ENCODE measurements at regions not wholly inside any gene's neighbourhood (a gene's known extent, or its start where the extent isn't known, plus 50 kb on each side); places are given as distances from the start of the nearest gene placed in this dataset.

DNA sequence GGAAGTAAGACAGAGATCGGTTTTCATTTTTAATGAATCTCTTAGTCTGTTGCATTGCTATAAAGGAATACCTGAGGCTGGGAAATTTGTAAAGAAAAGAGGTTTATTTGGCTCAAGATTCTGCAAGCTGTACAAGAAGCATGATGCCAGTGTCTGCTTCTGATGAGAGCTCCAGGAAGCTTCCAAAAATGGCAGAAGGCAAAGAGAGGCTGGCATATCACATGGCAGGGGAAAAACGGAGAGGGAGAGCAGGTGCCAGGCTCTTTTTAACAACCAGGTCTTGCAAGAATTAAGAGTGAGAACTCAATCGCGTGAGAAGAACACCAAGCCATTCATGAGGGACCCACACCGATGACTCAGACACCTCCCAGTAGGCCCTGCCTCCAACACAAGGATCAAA is 125.0 kb upstream of the THSD7A start:
- BruUV-seq (replicated peaks), result no TSS peak
- Mint-ChIP-seq H3K36me3 (ENCODE audit: insufficient read depth, unreplicated experiment) (no peaks in the 10 kb centered on the region), H3K27me3 (ENCODE audit: insufficient read depth, unreplicated experiment) (no peaks in the 10 kb centered on the region), H3K4me1 (ENCODE audit: low read depth, unreplicated experiment) (no peaks in the 10 kb centered on the region), H3K4me3 (ENCODE audit: unreplicated experiment) (no peak overlapping the region), H3K9me3 (ENCODE audit: unreplicated experiment) (no peaks in the 10 kb centered on the region), H3K27ac (ENCODE audit: unreplicated experiment) (no peak overlapping the region)
- intact Hi-C loops (cut with micrococcal nuclease; ENCODE audit: unreplicated experiment), result no loop called here
- TF ChIP-seq, protein P1, sequence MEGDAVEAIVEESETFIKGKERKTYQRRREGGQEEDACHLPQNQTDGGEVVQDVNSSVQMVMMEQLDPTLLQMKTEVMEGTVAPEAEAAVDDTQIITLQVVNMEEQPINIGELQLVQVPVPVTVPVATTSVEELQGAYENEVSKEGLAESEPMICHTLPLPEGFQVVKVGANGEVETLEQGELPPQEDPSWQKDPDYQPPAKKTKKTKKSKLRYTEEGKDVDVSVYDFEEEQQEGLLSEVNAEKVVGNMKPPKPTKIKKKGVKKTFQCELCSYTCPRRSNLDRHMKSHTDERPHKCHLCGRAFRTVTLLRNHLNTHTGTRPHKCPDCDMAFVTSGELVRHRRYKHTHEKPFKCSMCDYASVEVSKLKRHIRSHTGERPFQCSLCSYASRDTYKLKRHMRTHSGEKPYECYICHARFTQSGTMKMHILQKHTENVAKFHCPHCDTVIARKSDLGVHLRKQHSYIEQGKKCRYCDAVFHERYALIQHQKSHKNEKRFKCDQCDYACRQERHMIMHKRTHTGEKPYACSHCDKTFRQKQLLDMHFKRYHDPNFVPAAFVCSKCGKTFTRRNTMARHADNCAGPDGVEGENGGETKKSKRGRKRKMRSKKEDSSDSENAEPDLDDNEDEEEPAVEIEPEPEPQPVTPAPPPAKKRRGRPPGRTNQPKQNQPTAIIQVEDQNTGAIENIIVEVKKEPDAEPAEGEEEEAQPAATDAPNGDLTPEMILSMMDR (IDR thresholded peaks at IDR 0.05; ENCODE audit: insufficient read depth in 1 of 2, low read depth in 1 of 2, low read length in 1 of 2, severe bottlenecking in 1 of 2, unreplicated experiment in 1 of 2), result no peak
- H3K4me1 ChIP-seq, result no peaks in the 10 kb centered on the region
- no peaks in the 10 kb centered on the region for H3K27me3 ChIP-seq (replicated peaks; ENCODE audit: control insufficient read depth, insufficient read depth, low read length)
- no peak for DNase-seq
- H3K36me3 ChIP-seq (ENCODE audit: control insufficient read depth, insufficient read depth, low read length), result no peaks in the 10 kb centered on the region
- ChIA-PET POLR2A (no interaction called here), CTCF (no interaction called here)
- no peak overlapping the region for H3K4me3 ChIP-seq (ENCODE audit: low read depth, low read length)
- H3K9me3 ChIP-seq, result no peaks in the 10 kb centered on the region

DNA sequence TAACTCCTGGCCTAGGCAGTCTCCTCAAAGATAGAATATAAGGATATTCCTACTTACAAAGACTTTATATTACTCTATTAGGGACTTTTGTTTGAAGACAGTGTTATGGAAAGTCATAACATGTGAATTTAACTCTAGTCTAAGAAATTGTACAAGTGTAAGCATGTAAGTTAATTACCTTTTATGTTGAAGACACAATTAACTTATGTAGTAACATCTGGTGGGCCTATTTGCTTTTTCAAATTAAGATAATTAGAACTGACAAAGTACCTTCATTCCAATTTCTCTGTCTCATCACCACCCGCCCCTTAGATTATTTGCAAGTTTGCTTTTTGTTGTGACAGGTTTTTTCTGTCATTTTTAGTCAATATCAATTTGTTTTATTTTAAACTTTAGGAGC is 126.0 kb upstream of the THSD7A start:
- no peaks in the 10 kb centered on the region for H3K9me3 ChIP-seq
- intact Hi-C loops (cut with micrococcal nuclease; ENCODE audit: unreplicated experiment), result no loop called here
- Mint-ChIP-seq H3K27ac (ENCODE audit: unreplicated experiment) (no peak overlapping the region), H3K36me3 (ENCODE audit: insufficient read depth, unreplicated experiment) (no peaks in the 10 kb centered on the region), H3K4me3 (ENCODE audit: unreplicated experiment) (no peak overlapping the region), H3K4me1 (ENCODE audit: low read depth, unreplicated experiment) (no peaks in the 10 kb centered on the region), H3K9me3 (ENCODE audit: unreplicated experiment) (no peaks in the 10 kb centered on the region), H3K27me3 (ENCODE audit: insufficient read depth, unreplicated experiment) (peaks cover 3% of the 10 kb centered on the region)
- BruUV-seq (replicated peaks), result no TSS peak
- TF ChIP-seq, protein P1 (IDR thresholded peaks at IDR 0.05; ENCODE audit: insufficient read depth in 1 of 2, low read depth in 1 of 2, low read length in 1 of 2, severe bottlenecking in 1 of 2, unreplicated experiment in 1 of 2), result no peak
- H3K4me1 ChIP-seq, result no peaks in the 10 kb centered on the region
- H3K27me3 ChIP-seq (replicated peaks; ENCODE audit: control insufficient read depth, insufficient read depth, low read length), result no peaks in the 10 kb centered on the region
- DNase-seq, result no peak
- ChIA-PET POLR2A (no interaction called here), CTCF (no interaction called here)
- H3K4me3 ChIP-seq (ENCODE audit: low read depth, low read length), result no peak overlapping the region
- H3K36me3 ChIP-seq (ENCODE audit: control insufficient read depth, insufficient read depth, low read length), result no peaks in the 10 kb centered on the region

DNA sequence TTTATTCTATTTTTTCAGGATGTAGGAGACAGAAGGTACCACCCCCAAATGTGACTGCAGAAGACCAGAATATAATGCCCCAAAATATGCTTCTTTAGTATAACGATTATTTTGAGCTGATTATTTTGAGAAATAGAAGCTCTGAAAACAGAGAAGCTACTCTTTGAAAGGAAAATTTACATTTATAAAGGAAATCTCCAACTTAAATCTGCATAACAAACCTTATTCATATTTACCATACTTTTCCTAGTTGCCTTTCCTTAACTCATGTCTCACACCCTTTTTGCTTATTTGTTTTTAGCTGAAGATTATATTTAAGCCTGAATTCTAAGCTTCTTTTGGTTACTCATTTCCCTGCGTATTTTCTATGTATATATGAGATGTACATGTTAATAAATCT is 127.1 kb upstream of the THSD7A start:
- ChIA-PET POLR2A (no interaction called here), CTCF (no interaction called here)
- no TSS peak for BruUV-seq (replicated peaks)
- H3K4me3 ChIP-seq (ENCODE audit: low read depth, low read length), result no peak overlapping the region
- Mint-ChIP-seq H3K27me3 (ENCODE audit: insufficient read depth, unreplicated experiment) (peaks cover 5% of the 10 kb centered on the region), H3K4me1 (ENCODE audit: low read depth, unreplicated experiment) (no peaks in the 10 kb centered on the region), H3K4me3 (ENCODE audit: unreplicated experiment) (no peak overlapping the region), H3K27ac (ENCODE audit: unreplicated experiment) (no peak overlapping the region), H3K36me3 (ENCODE audit: insufficient read depth, unreplicated experiment) (no peaks in the 10 kb centered on the region), H3K9me3 (ENCODE audit: unreplicated experiment) (no peaks in the 10 kb centered on the region)
- H3K4me1 ChIP-seq, result no peaks in the 10 kb centered on the region
- no peak for DNase-seq
- intact Hi-C loops (cut with micrococcal nuclease; ENCODE audit: unreplicated experiment), result no loop called here
- no peaks in the 10 kb centered on the region for H3K9me3 ChIP-seq
- H3K27me3 ChIP-seq (replicated peaks; ENCODE audit: control insufficient read depth, insufficient read depth, low read length), result no peaks in the 10 kb centered on the region
- TF ChIP-seq, protein P1 (IDR thresholded peaks at IDR 0.05; ENCODE audit: insufficient read depth in 1 of 2, low read depth in 1 of 2, low read length in 1 of 2, severe bottlenecking in 1 of 2, unreplicated experiment in 1 of 2), result no peak
- H3K36me3 ChIP-seq (ENCODE audit: control insufficient read depth, insufficient read depth, low read length), result no peaks in the 10 kb centered on the region

Data from Caco-2 (cell line).